ENCODE measurements at regions not wholly inside any gene's neighbourhood (a gene's known extent, or its start where the extent isn't known, plus 50 kb on each side); places are given as distances from the start of the nearest gene placed in this dataset.

DNA sequence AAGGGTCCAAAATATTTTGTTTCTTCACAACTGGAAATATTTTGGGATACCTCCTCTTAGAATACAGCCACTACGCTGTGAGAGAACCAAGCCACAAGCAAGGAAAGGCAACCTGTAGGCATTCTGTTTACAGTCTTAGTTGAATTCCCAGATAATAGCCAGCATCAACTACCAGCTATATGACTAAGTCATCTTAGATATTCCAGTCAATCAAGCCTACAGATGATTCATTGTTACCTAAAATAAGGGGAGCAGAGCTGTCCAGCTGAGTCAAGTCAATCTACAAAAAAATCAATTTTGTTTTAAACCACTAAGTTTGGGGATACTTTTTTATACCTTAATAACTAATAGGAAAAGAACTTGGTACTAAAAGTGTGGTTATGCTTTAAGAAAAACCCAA, 526.4 kb upstream of the DPPA4 start:
- Histone ChIP-seq H2AFZ (ENCODE audit: low read depth, low read length) (no peak overlapping the region), H3K9me3 (ENCODE audit: low read length) (no peaks in the 10 kb centered on the region), H3F3A (ENCODE audit: insufficient read depth, low read length, poor library complexity, severe bottlenecking) (no peaks in the 10 kb centered on the region), H3K9me2 (ENCODE audit: insufficient read depth, low read length) (no peaks in the 10 kb centered on the region), H3K27ac (ENCODE audit: low read length) (no peak overlapping the region), H3K79me2 (replicated peaks; ENCODE audit: insufficient read depth, low read length) (no peaks in the 10 kb centered on the region), H3K4me2 (ENCODE audit: low read length) (no peak overlapping the region), H3K9ac (ENCODE audit: low read length) (no peak overlapping the region), H3K4me3 (ENCODE audit: low read length) (no peak overlapping the region), H4K20me1 (ENCODE audit: insufficient read depth) (no peaks in the 10 kb centered on the region), H3K27me3 (ENCODE audit: insufficient read depth, low read depth, low read length) (no peaks in the 10 kb centered on the region), H3K36me3 (ENCODE audit: insufficient read depth, low read length) (no peaks in the 10 kb centered on the region)
- TF ChIP-seq MXI1 (conservative IDR thresholded peaks at IDR 0.05; ENCODE audit: poor library complexity, severe bottlenecking) (no peak), EP300 (conservative IDR thresholded peaks at IDR 0.05; ENCODE audit: poor library complexity, severe bottlenecking) (no peak), REST (IDR thresholded peaks at IDR 0.05; ENCODE audit: borderline replicate concordance) (no peak)

GRCh38 chr3:109864452-109864851, 527.1 kb upstream of the DPPA4 start:
- Histone ChIP-seq H3K4me3 (ENCODE audit: low read length) (no peak overlapping the region), H3K9me2 (ENCODE audit: insufficient read depth, low read length) (no peaks in the 10 kb centered on the region), H3K27ac (ENCODE audit: low read length) (no peak overlapping the region), H3K9ac (ENCODE audit: low read length) (no peak overlapping the region), H3K4me2 (ENCODE audit: low read length) (no peak overlapping the region), H3K36me3 (ENCODE audit: insufficient read depth, low read length) (no peaks in the 10 kb centered on the region), H3K79me2 (replicated peaks; ENCODE audit: insufficient read depth, low read length) (no peaks in the 10 kb centered on the region), H4K20me1 (ENCODE audit: insufficient read depth) (no peaks in the 10 kb centered on the region), H2AFZ (ENCODE audit: low read depth, low read length) (no peak overlapping the region), H3K9me3 (ENCODE audit: low read length) (no peaks in the 10 kb centered on the region), H3F3A (ENCODE audit: insufficient read depth, low read length, poor library complexity, severe bottlenecking) (no peaks in the 10 kb centered on the region), H3K27me3 (ENCODE audit: insufficient read depth, low read depth, low read length) (no peaks in the 10 kb centered on the region)
- TF ChIP-seq EP300 (conservative IDR thresholded peaks at IDR 0.05; ENCODE audit: poor library complexity, severe bottlenecking) (no peak), SMC3 (conservative IDR thresholded peaks at IDR 0.05; ENCODE audit: poor library complexity) (no peak), EZH2 (IDR thresholded peaks at IDR 0.05; ENCODE audit: borderline replicate concordance, insufficient read depth, low read length, poor library complexity, severe bottlenecking) (no peak)

DNA sequence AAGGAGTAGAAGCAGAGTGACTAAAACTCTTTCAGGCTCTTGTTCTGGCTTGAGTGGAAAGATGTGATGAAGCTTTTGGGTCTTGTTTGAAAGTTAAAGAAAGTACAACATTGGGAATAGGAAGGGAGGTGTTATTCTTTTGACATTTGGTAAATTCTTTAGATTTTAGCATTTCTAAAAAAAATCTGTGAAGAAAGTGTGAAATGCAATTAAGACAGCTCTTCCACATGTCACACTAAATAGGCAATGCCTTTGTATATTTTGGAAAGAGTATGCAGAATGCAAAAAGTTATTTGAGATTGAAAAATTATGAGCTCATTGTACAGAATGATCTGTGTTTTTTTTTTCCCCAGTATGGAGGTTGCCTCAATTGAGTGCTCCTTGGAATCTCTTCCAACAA, 532.2 kb upstream of the DPPA4 start:
- Histone ChIP-seq H3K79me2 (replicated peaks; ENCODE audit: insufficient read depth, low read length) (no peaks in the 10 kb centered on the region), H3K9me3 (ENCODE audit: low read length) (no peaks in the 10 kb centered on the region), H3K4me3 (ENCODE audit: low read length) (no peak overlapping the region), H3F3A (ENCODE audit: insufficient read depth, low read length, poor library complexity, severe bottlenecking) (no peaks in the 10 kb centered on the region), H3K36me3 (ENCODE audit: insufficient read depth, low read length) (no peaks in the 10 kb centered on the region), H3K4me2 (ENCODE audit: low read length) (no peak overlapping the region), H3K27ac (ENCODE audit: low read length) (no peak overlapping the region), H3K9me2 (ENCODE audit: insufficient read depth, low read length) (no peaks in the 10 kb centered on the region), H2AFZ (ENCODE audit: low read depth, low read length) (no peak overlapping the region), H4K20me1 (ENCODE audit: insufficient read depth) (no peaks in the 10 kb centered on the region), H3K9ac (ENCODE audit: low read length) (no peak overlapping the region), H3K27me3 (ENCODE audit: insufficient read depth, low read depth, low read length) (no peaks in the 10 kb centered on the region)
- TF ChIP-seq SMC3 (conservative IDR thresholded peaks at IDR 0.05; ENCODE audit: poor library complexity), result no peak
- no peak for TF ChIP-seq POLR2AphosphoS5 (IDR thresholded peaks at IDR 0.05)
- no peak for TF ChIP-seq MXI1 (conservative IDR thresholded peaks at IDR 0.05; ENCODE audit: poor library complexity, severe bottlenecking)
- TF ChIP-seq, protein P1, sequence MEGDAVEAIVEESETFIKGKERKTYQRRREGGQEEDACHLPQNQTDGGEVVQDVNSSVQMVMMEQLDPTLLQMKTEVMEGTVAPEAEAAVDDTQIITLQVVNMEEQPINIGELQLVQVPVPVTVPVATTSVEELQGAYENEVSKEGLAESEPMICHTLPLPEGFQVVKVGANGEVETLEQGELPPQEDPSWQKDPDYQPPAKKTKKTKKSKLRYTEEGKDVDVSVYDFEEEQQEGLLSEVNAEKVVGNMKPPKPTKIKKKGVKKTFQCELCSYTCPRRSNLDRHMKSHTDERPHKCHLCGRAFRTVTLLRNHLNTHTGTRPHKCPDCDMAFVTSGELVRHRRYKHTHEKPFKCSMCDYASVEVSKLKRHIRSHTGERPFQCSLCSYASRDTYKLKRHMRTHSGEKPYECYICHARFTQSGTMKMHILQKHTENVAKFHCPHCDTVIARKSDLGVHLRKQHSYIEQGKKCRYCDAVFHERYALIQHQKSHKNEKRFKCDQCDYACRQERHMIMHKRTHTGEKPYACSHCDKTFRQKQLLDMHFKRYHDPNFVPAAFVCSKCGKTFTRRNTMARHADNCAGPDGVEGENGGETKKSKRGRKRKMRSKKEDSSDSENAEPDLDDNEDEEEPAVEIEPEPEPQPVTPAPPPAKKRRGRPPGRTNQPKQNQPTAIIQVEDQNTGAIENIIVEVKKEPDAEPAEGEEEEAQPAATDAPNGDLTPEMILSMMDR (IDR thresholded peaks at IDR 0.05; ENCODE audit: poor library complexity, severe bottlenecking), result no peak
- TF ChIP-seq EP300 (conservative IDR thresholded peaks at IDR 0.05; ENCODE audit: poor library complexity, severe bottlenecking), result no peak
- no peak for TF ChIP-seq EZH2 (IDR thresholded peaks at IDR 0.05; ENCODE audit: borderline replicate concordance, insufficient read depth, low read length, poor library complexity, severe bottlenecking)
- TF ChIP-seq REST (IDR thresholded peaks at IDR 0.05; ENCODE audit: borderline replicate concordance), result no peak
- TF ChIP-seq RAD21 (conservative IDR thresholded peaks at IDR 0.05), result no peak
- no peak for TF ChIP-seq TAF1 (IDR thresholded peaks at IDR 0.05; ENCODE audit: low read depth)
